HG03469 (cell line): ENCODE measurements at regions not wholly inside any gene's neighbourhood (a gene's known extent, or its start where the extent isn't known, plus 50 kb on each side); places are given as distances from the start of the nearest gene placed in this dataset.
"Not testable (repeated sequence)": the region's sequence is repeated elsewhere in the genome, so short reads cannot be mapped to it uniquely, and the experiment has no call there.

ENCODE experiments used
- ATAC-seq: cut with Tn5 transposase; IDR thresholded peaks from one replicate; pipeline ENCODE4 v1.9.1; 2021; ENCODE audit warnings: mild to moderate bottlenecking, moderate library complexity, moderate number of reproducible peaks; ENCODE audit not compliant: unreplicated experiment

DNA sequence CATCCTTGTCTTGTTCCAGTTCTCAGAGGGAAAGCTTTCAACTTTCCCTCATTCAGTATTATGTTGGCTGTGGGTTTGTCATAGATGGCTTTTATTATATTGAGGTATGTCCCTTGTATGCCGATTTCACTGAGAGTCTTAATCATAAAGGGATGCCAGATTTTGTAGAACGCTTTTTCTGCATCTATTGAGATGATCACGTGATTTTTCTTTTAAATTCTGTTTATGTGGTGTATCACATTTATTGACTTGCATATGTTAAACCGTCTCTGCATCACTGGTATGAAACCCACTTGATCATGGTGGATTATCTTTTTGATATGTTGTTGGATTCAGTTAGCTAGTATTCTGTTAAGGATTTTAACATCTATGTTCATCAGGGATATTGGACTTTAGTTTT lies 313.7 kb upstream of the AMOT start:
- not testable (repeated sequence) for ATAC-seq

DNA sequence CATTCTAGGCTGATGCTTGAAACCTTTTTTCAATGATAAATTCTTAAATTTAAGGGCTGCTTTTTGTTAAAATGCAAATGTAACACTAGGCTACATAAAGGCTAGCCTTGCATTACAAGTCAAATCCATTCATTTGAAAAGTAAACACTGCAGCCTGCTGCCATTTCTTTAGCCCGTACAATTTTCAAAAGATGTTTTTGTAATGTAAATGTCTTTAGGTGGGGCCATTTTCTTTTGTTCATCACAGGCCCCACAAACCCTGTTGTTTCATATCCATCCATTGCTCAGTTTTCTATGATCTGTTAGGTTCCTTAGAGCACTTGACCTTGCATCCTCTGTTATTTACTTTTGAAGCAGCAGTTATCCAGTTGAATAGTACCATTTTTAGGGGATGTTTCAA lies 296.2 kb upstream of the AMOT start:
- ATAC-seq: no peak

DNA sequence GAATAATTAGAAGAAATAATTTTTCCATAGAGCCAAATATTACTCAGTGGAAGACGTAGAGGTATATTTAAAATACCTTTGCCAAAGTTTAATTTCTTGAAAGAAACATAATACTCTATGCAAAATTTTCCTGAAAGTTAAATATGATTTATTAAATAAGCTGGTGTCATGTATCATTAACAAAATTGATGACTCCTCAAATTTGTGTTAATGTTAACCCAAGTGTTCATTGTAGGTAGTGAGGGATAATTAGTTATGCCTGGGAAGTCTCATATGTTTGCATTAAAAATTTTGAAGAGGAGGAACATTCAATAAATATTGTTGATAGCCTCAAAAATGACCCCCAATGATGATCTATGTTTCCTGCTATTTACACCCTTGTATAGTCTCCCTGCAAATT lies 292.7 kb upstream of the AMOT start:
- no peak for ATAC-seq

DNA sequence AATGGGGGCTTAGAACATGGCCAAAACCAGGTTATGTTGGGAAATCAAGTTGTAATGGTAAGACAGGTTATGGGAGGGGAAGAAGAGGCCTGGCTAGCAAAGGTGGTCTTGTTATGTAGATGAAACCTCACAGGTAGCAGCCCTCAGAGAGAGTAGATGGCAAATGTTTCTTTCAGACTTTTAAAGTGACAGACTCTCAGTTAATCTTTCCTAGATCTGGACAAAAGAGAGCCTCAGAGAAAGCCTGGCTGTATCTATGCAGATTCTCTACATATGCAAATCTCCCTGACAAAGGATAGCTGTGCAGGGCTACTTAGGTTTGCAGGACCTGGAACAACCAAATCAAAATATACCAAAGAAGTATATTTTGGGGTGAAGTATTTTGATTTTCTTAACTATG lies 284.1 kb upstream of the AMOT start:
- ATAC-seq: no peak

DNA sequence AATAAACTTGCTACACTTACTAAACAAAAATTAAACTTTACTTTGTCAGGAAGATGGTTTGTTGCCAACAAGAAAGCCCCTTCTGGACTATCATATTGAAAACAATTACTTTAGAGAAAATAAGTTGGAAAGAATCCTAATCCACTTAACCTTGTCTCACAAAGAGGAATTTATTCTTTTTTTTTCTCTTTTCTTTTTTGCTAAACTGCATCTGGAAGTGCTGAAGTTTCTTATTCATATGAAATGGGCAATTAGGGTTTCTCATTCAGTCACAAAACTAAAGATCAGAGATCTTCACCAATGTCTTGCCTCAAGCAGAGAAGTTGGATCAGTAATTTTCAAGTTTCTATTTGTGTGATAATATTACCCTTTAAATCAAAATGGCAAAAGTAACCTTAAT lies 234.9 kb upstream of the AMOT start:
- ATAC-seq: no peak

DNA sequence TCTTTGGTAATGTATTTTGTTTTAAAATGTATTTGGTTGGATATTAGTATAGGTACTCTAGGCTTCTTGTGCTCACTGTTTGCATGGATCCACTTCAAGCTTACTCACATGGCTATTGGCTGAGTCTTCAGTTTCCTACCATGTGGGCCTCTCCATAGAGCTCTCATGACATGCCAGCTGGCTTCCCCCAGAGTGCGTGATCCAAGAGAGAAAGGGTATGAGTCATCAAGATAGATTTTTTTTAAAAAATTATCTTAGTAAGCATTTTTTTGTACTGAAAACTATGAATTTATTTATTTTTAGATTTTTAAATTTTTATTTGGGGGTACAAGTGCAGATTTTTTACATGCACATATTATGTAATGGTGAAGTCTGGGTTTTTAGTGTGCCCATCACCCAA lies 219.1 kb upstream of the AMOT start:
- no peak for ATAC-seq

DNA sequence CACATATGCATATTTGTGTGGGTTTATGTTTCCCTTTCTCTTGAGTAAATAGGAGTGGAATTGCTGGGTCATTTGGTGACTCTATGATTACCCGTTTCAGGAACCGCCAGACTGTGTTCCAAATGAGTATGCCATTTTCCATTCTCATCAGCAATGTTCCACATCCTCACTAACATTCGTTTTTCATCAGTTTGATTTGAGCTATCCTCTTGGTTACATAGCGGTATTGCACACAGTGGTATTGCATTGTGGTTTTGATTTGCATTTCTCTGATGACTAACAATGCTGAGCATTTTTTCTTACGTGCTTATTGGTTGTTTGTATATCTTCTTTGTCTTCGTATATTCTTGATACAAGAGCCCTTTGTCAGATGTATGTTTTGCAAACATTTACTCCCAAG lies 218.0 kb upstream of the AMOT start:
- no peak for ATAC-seq

DNA sequence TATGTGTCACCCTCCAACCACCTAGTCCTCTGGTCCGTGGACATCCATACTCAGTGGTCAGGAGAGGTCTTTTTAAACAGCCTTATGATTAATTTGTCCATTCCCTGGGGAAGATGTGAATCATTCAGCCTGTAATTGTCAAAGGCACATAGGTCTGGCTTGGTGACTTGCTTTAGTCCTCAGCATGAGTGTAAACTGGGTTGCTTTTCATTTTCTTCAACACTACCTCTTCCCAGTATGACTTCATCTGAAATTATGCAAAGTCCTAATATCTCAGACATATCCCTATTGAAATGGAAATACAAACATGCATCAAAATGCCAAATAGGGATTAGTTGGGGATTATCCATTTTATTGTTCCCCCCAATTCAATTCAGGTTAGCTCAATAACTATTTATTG lies 208.3 kb upstream of the AMOT start:
- ATAC-seq: no peak

DNA sequence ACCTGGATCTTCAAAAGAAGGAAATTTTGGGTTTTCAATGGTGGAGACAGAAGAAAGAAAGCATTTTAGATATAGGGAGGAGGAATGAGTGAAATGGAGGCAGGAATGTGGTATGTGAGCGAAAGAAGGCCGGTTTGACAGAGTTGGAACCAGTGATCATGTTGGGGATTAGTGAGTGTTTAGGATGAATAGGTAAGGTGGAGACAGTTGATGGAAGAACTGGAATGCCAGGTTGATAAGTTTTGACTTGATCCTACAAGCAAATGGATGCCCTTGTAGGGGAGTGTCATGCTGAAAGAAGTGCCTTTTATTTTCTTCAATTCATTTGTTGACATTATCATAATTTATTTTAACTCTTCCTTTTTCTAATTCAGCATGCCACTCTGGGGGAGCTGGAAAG lies 207.8 kb upstream of the AMOT start:
- no peak for ATAC-seq

DNA sequence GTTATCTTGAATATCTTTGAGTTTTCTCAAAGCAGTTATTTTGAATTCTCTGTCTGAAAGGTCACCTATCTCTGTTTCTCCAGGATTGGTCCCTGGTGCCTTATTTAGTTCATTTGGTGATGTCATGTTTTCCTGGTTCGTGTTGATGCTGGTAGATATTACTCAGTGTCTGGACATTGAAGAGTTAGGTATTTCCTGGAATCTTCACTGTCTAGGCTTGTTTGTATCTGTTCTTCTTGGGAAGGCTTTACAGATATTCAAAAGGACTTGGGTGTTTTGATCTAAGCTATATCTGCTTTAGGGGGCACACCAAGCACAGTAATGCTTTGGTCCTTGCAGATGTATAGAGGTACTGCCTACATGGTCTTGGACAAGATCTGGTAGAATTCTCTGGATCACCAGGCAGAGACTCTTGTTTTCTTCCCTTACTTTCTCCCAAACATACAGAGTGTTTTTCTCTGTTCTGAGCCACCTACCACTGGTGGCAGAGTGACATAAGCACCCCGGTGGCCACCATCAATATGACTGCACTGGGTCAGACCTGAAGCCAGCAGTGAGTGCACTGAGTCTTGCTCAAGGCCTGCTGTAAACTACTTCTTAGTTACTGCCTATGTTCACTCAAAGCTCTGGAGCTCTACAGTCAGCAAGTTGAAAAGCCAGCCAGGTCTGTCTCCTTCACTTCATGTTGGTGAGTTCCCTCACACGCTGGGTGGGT lies 193.5 kb upstream of the AMOT start:
- no peak for ATAC-seq

DNA sequence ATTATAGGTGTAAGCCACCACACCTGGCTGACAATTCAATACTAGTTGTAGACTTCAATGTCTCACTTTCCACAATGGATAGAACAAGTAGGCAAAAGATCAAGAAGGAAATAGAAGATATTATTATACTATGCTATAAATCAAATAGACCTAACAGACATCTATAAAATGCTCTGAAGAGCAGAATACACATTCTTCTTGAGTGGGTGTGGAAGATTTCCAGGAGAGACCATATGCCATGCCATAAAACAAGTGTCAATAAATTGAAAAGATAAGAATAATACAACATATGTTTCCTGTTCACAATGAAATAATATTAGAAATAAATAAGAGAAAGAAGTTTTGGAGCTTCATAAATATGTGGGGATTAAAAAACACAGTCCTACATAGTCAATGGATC lies 179.3 kb upstream of the AMOT start:
- ATAC-seq: no peak

DNA sequence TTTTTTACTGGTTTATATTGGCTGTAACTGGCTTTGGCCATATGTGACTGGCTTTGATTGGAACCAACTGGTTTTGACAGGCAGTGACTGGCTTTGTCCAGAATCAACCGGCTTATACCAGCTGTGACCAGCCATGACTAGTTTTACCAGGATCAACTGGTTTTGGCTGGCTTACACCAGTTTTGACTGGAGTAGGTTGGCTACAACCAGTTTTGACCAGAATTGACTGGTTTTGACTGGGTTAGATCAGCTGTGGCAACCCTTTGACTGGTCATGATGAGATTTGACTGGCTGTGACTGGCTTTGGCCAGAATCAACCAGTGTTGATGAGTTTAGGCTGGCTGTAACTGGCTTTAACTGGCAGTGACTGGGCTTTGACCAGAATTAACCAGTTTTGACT lies 169.2 kb upstream of the AMOT start:
- ATAC-seq: no peak

DNA sequence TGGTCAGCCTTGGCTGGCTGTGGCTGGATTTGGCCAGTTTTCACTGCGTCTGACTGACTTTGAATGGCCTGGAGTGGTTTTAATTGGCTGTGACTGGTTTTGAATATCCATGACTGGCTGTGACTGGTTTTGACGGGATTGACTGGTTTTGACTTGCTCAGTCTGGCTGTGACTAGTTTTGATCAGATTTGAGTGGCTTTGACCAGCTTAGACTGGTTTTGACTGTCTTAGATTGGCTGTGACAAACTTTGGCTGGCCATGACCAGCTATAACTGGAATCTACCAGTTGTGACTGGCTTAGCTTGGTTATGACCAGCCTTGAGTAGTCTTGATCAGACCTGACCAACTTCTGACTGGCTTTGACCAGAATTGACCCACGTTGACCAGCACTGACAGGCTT lies 168.4 kb upstream of the AMOT start:
- no peak for ATAC-seq

DNA sequence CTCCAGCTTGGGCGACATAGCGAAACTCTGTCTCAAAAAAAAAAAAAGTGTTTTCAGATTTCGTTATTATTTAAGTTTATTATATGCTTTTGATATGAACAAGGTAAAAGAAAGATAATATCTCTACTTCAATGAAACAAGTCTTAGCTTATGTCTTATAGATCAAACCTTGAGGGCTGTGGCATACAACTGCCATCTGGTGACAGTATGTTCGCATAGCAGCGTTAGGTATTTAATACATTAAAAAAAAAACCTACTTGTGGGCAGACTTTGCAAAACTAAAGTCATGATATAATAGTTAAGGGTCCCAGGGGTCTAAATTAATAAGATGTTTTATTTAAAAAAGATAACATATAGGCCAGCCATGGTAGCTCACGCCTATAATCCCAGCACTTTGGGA lies 161.2 kb upstream of the AMOT start:
- ATAC-seq: no peak

DNA sequence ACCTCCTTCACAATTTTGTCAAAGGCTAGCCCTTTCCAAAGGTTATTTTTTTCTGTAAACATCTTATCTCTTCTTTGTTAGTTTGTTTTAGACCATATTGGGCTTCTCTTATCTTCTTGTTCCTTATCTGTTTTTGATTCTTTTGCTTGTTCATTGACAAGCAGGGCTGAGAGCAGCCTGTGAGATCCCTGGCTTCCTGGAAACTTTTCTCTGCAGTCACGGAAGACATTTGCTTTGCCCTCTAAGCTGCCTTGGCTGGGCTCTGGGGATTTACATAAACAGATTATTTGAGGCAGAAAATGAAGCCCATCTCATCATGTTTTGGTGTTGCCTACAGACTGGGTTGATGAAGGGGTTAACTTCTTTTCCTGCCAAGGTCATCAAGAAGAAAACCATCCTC lies 157.4 kb upstream of the AMOT start:
- ATAC-seq: no peak

DNA sequence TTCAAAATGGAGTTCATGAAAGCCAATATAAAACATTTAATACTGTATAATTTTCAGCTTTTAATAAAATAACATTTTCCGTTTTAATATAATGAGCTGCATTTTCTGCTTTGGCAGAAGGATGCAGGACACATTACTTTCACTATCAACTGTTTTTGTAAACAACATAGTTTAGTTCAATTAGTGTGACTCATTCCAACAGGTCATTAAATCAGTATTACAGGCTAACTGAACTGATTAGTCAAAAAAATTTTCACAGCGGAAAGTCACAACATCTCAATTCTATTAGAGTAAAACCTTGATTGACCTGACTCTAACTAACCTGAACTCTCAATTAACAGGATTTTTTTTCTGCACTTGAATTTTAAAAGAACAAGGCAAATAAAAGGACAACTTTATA lies 151.2 kb upstream of the AMOT start:
- no peak for ATAC-seq

DNA sequence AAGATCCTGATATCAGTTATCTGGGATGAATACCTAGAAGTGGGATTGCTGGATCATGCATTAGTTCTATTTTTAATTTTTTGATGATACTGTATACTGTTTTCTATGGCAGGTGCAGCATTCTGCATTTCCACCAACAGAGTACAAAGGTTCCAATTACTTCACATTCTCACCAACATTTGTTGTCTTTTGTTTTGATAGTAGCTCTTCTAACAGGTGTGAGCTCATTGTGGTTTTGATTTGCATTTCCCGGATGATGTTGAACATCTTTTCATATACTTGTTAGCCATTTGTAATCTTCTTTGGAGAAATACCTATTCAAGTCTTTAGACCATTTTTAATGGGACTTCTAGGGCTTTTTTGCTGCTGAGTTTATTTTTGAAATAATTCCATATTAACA lies 139.2 kb upstream of the AMOT start:
- no peak for ATAC-seq

DNA sequence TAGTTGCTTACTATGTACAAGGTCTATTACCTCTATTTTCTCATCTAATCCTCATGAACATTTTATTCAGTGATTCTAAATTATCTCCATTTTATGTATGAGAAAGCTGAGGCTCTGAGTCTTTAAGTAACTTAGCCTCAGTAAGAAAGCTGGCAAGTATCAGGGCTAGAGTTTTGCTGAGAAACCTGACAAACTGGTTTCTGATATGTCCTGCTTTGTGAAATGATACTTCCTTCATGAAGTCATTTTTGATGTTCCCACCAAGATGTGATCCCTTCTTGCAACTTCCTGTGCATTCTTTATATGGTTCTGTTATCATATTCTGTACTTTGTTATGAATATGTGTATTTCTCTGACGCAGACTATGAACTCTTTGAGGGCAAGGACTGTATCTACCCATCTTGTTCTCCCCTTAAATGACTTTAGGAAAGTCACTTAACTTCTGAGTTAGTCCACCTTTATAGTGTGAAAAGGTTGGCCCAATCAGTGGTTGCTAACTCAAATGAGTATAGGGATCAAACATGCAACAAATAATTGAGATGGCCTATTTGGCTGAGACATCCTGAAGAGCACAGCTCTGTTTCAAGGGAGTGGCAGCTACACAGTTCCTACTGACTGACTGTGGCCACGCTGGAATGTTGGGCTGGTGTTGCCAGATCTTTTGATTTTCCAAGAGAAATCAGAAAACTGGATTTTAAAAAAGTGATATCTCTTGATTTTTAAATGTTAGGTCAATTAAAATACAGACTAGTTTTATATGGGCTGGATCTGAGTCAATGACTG lies 127.9 kb upstream of the AMOT start:
- ATAC-seq: no peak

DNA sequence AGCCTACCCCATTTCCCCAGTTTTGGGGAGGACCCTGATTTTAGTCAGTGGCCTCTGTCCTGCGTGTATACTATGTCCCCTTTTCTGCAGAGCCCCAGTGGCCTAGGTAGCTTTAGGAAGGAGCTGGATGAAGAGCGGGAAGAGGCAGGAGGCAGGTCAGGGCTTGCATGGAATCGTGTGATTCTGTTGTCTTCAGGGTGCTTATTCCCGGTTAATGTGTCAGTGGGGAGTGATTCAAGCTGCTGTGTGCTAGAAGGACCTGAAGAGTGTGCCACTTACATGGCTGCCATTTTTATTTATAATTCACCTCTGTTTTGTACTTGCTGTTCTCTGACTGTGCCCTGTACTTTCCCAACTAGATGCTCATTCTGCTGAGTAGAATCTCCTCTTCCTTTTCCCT lies 127.3 kb upstream of the AMOT start:
- ATAC-seq: no peak

DNA sequence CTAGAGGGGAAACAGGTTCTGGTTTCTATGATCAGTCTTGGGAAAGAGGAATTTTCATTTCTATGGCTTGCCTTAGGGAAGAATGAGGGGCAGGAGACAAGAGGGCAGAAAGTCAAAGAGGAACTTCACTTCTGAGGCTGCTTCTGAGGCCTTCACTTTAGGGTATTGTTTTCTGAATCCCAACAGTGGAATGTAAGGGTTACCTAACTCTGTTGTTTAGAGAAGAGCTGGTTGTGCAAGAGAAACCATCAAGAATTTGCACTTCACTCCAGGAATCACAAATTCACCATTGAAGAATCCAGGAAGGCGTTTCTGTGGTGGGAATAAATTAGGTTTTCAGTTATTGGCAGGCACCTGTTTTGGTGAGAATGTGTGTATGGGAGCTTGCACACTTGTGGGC lies 126.7 kb upstream of the AMOT start:
- no peak for ATAC-seq

DNA sequence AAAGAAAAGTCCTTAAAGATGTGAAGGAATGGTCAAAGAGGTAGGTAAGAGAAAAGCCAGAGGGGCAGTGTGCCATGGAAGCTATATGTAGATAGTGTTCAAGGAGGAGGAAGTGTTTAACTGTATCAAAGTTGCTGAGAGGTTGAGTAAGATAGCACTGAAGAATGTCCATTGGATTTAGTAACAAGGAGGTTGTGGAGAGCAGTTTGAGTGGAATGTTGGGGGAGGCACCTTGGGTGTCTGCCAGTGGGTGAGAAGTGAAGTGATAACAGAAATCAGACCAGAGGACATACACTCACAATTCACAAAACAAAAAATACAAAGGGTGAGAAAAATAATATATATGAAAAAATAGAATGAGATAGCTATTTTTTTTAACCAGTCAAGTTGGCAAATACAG lies 121.3 kb upstream of the AMOT start:
- no peak for ATAC-seq

DNA sequence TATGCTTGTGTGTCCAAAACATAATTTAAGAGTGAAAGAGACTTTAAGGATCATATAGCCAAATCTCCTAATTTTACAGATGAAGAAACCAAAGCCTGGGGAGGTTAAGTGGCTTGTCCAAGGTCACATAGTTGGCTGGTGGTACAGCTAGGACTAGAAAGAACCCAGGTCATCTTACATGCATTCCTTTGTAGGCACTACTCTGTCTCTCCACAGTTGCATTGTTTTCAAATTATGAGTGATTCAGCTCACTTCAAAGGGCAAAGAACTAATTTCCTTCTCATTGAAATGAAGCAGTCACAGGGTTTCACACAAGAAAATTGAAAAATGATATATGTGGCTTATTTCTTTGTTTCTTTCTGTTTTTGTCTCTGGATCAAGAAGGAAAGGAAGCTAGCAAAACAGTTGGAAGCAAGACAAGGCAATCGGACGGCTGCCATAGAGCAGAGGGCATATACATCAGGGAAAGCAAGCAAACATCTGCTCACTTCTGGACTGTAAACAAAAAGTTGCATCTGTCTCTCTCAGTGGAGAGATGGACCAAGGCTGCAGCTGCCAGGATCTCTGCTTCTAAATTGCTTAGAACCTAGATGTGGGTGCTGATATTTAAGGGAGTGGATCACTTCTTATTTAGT lies 107.5 kb upstream of the AMOT start:
- ATAC-seq: no peak
